HG03460 (cell line): ENCODE measurements at regions not wholly inside any gene's neighbourhood (a gene's known extent, or its start where the extent isn't known, plus 50 kb on each side); places are given as distances from the start of the nearest gene placed in this dataset.

Experiments
- ATAC-seq: cut with Tn5 transposase; IDR thresholded peaks from one replicate; pipeline ENCODE4 v1.9.1; 2021; ENCODE audit not compliant: unreplicated experiment

GRCh38 chr2:145020139-145020538 is 500.2 kb upstream of the ZEB2 start:
- ATAC-seq: no peak

- no peak for ATAC-seq
Measured at GRCh38 chr2:145018502-145018901, 498.6 kb upstream of the ZEB2 start.

GRCh38 chr2:145017149-145017548 is 497.2 kb upstream of the ZEB2 start:
- no peak for ATAC-seq

- ATAC-seq: no peak
Measured at GRCh38 chr2:145016711-145017110, 496.8 kb upstream of the ZEB2 start.

- ATAC-seq: no peak
Measured at GRCh38 chr2:145015561-145015960, 495.6 kb upstream of the ZEB2 start.

- no peak for ATAC-seq
Measured at GRCh38 chr2:145012806-145013205, 492.9 kb upstream of the ZEB2 start.

GRCh38 chr2:145012214-145012670 is 492.3 kb upstream of the ZEB2 start:
- no peak for ATAC-seq

GRCh38 chr2:145010635-145011034 is 490.7 kb upstream of the ZEB2 start:
- no peak for ATAC-seq

GRCh38 chr2:145007960-145008263 is 488.0 kb upstream of the ZEB2 start:
- ATAC-seq: no peak

- no peak for ATAC-seq
Measured at GRCh38 chr2:145007093-145007959, 487.4 kb upstream of the ZEB2 start.

GRCh38 chr2:145002624-145003023 is 482.7 kb upstream of the ZEB2 start:
- no peak for ATAC-seq

- no peak for ATAC-seq
Measured at GRCh38 chr2:145000376-145000775, 480.5 kb upstream of the ZEB2 start.

GRCh38 chr2:144999936-145000335 is 480.0 kb upstream of the ZEB2 start:
- no peak for ATAC-seq

GRCh38 chr2:144999071-144999875 is 479.4 kb upstream of the ZEB2 start:
- ATAC-seq: no peak

- no peak for ATAC-seq
Measured at GRCh38 chr2:144998435-144998834, 478.5 kb upstream of the ZEB2 start.

GRCh38 chr2:144996225-144996795 is 476.4 kb upstream of the ZEB2 start:
- no peak for ATAC-seq

- no peak for ATAC-seq
Measured at GRCh38 chr2:144995482-144995881, 475.6 kb upstream of the ZEB2 start.

GRCh38 chr2:144990661-144991060 is 470.7 kb upstream of the ZEB2 start:
- ATAC-seq: no peak

- ATAC-seq: no peak
Measured at GRCh38 chr2:144989579-144990270, 469.8 kb upstream of the ZEB2 start.

- ATAC-seq: no peak
Measured at GRCh38 chr2:144988591-144988990, 468.7 kb upstream of the ZEB2 start.

GRCh38 chr2:144986691-144987090 is 466.8 kb upstream of the ZEB2 start:
- ATAC-seq: no peak
